Nephron (organoid): ENCODE measurements at regions not wholly inside any gene's neighbourhood (a gene's known extent, or its start where the extent isn't known, plus 50 kb on each side); places are given as distances from the start of the nearest gene placed in this dataset.

ENCODE experiments used
- H3K27ac Mint-ChIP-seq, 3 experiments: 2 replicates each; pipeline ENCODE4 v1.8.0; 2020; ENCODE audit warnings: mixed read lengths in 3 of 3, mild to moderate bottlenecking in 2 of 3, moderate library complexity in 1 of 3
- H3K27me3 Mint-ChIP-seq: 2 replicates; pipeline ENCODE4 v1.8.0; 2021; ENCODE audit warnings: low read depth, mild to moderate bottlenecking, moderate library complexity, mixed read lengths
- H3K36me3 Mint-ChIP-seq: 2 replicates; pipeline ENCODE4 v1.8.0; 2020; ENCODE audit warnings: low read depth, mixed read lengths
- H3K4me1 Mint-ChIP-seq: 2 replicates; pipeline ENCODE4 v1.8.0; 2020; ENCODE audit warnings: mixed read lengths
- H3K4me3 Mint-ChIP-seq, 3 experiments: 2 replicates each; pipeline ENCODE4 v1.8.0; 2020; ENCODE audit warnings: mild to moderate bottlenecking in 3 of 3, mixed read lengths in 3 of 3, moderate library complexity in 2 of 3
- H3K9me3 Mint-ChIP-seq: 2 replicates; pipeline ENCODE4 v1.8.0; 2020; ENCODE audit warnings: mixed read lengths
- TF ChIP-seq, protein P1 (sequence below), 3 experiments: fragments of 200-600 bp; sonication (generic); IDR thresholded peaks; one replicate each; pipeline ENCODE4 v1.5.0; 2021; ENCODE audit warnings: antibody characterized with exemption in 3 of 3; ENCODE audit not compliant: unreplicated experiment in 3 of 3

DNA sequence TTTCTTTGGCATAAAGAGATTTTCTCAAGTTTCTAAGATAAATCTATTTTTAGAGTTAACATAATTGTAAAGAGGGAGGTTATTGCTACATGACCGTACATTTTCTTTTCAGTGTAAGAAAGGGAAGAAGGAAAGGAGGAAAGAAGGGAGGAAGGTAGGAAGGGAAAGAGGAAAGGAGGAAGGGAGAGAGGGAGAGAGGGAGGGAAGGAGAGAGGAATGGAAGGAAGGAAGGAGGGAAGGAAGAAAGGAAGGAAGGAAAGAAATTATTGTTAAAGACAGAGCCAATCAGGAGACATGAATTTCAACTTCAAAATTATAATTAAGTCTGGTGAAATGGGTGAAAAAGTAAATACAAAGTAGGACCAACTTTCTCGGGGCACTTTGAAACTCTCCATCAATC lies 197.6 kb downstream of the SNCA start:
- Mint-ChIP-seq H3K36me3 (peaks cover 3% of the 10 kb centered on the region), H3K4me3 (no peak overlapping the region), H3K9me3 (peaks cover 2% of the 10 kb centered on the region), H3K4me1 (peaks cover 11% of the 10 kb centered on the region), H3K27ac (peak overlapping the region in 1 of 3 experiments; percentile 82), H3K27me3 (peaks cover 5% of the 10 kb centered on the region)
- TF ChIP-seq, protein P1, sequence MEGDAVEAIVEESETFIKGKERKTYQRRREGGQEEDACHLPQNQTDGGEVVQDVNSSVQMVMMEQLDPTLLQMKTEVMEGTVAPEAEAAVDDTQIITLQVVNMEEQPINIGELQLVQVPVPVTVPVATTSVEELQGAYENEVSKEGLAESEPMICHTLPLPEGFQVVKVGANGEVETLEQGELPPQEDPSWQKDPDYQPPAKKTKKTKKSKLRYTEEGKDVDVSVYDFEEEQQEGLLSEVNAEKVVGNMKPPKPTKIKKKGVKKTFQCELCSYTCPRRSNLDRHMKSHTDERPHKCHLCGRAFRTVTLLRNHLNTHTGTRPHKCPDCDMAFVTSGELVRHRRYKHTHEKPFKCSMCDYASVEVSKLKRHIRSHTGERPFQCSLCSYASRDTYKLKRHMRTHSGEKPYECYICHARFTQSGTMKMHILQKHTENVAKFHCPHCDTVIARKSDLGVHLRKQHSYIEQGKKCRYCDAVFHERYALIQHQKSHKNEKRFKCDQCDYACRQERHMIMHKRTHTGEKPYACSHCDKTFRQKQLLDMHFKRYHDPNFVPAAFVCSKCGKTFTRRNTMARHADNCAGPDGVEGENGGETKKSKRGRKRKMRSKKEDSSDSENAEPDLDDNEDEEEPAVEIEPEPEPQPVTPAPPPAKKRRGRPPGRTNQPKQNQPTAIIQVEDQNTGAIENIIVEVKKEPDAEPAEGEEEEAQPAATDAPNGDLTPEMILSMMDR (IDR thresholded peaks at IDR 0.05; ENCODE audit: unreplicated experiment in 3 of 3): no peak

DNA sequence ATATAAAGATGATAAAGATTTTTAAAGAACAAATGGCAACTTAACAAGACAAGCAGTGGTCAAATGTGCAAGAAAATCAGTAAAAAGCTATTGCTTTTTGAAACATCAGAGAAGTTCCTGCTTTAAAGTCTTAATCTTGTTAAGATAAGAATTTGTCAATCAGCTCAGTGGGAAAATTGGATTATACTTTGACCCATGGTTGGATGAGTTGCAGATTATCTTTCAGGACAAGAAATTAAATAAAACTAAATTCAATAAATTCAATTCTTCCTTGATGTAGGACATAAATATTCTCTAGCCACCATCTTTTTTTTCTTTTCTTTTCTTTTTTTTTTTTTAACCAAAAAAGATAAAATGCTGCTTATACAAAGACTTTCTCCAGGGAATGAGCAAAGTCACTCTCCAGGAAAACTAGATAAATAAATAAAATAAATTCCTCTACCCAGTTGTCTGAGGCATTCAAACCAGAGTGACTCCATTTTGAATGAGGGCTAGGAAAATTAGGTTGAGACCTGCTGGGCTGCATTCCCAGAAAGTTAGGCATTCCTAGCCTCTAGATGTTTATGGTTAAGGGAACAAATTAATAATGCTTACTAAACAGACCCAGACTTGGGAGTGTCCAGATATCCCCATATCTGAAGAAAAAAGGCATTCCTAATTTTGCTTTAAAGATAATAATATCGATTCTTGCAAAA lies 211.2 kb downstream of the SNCA start:
- no peak overlapping the region for H3K4me3 Mint-ChIP-seq
- no peak overlapping the region for H3K27ac Mint-ChIP-seq
- TF ChIP-seq, protein P1 (IDR thresholded peaks at IDR 0.05; ENCODE audit: unreplicated experiment in 3 of 3): no peak
- H3K36me3 Mint-ChIP-seq: no peaks in the 10 kb centered on the region
- peaks cover 6% of the 10 kb centered on the region for H3K27me3 Mint-ChIP-seq
- no peaks in the 10 kb centered on the region for H3K4me1 Mint-ChIP-seq
- no peaks in the 10 kb centered on the region for H3K9me3 Mint-ChIP-seq

DNA sequence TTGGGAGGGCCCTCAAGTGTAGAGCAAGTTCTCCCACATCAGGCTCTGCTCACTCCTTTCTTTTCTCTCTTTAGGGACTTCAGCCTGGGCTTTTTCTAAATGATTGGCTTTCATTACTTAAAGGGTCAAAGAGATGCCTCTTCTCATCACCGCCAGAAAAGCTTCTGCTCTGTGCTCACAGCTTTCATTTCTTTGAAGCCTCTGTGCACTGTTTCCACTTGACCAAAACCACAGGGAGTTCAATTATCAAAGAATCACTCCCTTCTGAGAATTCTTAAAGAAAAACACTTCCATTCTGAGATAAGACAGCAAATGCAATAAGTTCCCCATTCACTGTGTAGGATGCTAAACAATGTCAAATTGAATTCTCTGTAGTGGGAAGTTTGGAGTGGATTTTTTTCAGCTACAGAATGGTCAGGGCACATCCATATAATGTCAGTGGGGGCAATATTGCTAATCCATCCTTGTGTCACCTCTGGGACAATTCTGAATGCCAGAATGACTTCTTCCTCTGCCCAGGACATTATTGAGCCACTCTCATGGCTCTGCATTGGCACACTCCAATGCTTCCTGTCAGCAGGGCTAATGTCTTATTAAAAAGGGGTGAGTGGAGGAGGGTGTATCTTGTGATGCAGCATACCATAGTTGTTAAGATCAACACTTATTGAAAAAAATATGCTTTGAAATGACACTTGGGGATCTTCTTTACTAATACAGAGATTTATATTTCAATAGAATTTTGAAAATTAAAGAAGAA lies 217.6 kb downstream of the SNCA start:
- Mint-ChIP-seq H3K9me3 (no peaks in the 10 kb centered on the region), H3K27me3 (peaks cover 6% of the 10 kb centered on the region)
- TF ChIP-seq, protein P1 (IDR thresholded peaks at IDR 0.05; ENCODE audit: unreplicated experiment in 3 of 3): no peak

GRCh38 chr4:89618151-89618550 lies 218.8 kb downstream of the SNCA start:
- H3K27me3 Mint-ChIP-seq: peaks cover 6% of the 10 kb centered on the region
- peaks cover under 1% of the 10 kb centered on the region for H3K36me3 Mint-ChIP-seq

More for the DNA sequence above, 217.6 kb downstream of the SNCA start:
- Mint-ChIP-seq H3K36me3 (no peaks in the 10 kb centered on the region), H3K4me3 (peak overlapping the region in 1 of 3 experiments; percentile 8), H3K4me1 (peaks cover 17% of the 10 kb centered on the region), H3K27ac (peak overlapping the region; percentile 90 to 98 (median 90))

GRCh38 chr4:89617317-89617716 lies 219.6 kb downstream of the SNCA start:
- Mint-ChIP-seq H3K36me3 (peaks cover 7% of the 10 kb centered on the region), H3K9me3 (peaks cover 2% of the 10 kb centered on the region), H3K27me3 (peaks cover 6% of the 10 kb centered on the region), H3K4me1 (peaks cover 17% of the 10 kb centered on the region), H3K27ac (peak overlapping the region; percentile 75 to 98 (median 90)), H3K4me3 (no peak overlapping the region)
- TF ChIP-seq, protein P1 (IDR thresholded peaks at IDR 0.05; ENCODE audit: unreplicated experiment in 3 of 3): no peak

More at GRCh38 chr4:89618151-89618550, 218.8 kb downstream of the SNCA start:
- H3K27ac Mint-ChIP-seq: peak overlapping the region; percentile 90 to 98 (median 90)
- no peaks in the 10 kb centered on the region for H3K9me3 Mint-ChIP-seq
- peaks cover 17% of the 10 kb centered on the region for H3K4me1 Mint-ChIP-seq
- TF ChIP-seq, protein P1 (IDR thresholded peaks at IDR 0.05; ENCODE audit: unreplicated experiment in 3 of 3): no peak
- H3K4me3 Mint-ChIP-seq: no peak overlapping the region
